H1 (cell line): ENCODE measurements at regions not wholly inside any gene's neighbourhood (a gene's known extent, or its start where the extent isn't known, plus 50 kb on each side); places are given as distances from the start of the nearest gene placed in this dataset.

Source experiments
- CTCF ChIP-seq, 3 experiments: IDR thresholded peaks; 1 replicate in 2 of 3; 2 replicates in 1 of 3; pipeline versions ENCODE4 v1.5.1 to v1.6.1; 2011; ENCODE audit warnings: low read length in 3 of 3, mild to moderate bottlenecking in 3 of 3, inconsistent platforms in 2 of 3, low read depth in 1 of 3, moderate library complexity in 1 of 3; ENCODE audit not compliant: insufficient read depth in 1 of 3; ENCODE audit errors: control extremely low read depth in 1 of 3
- EZH2 ChIP-seq: fragments of 200-600 bp; sonication (generic); IDR thresholded peaks from 2 replicates; pipeline ENCODE4 v1.7.1; 2012; ENCODE audit warnings: low read depth, mild to moderate bottlenecking, moderate library complexity, low read length, inconsistent platforms; ENCODE audit not compliant: severe bottlenecking
- GABPA ChIP-seq: IDR thresholded peaks from 2 replicates; pipeline ENCODE4 v1.6.1; 2011; ENCODE audit warnings: mild to moderate bottlenecking, low read length, moderate library complexity, borderline replicate concordance; ENCODE audit not compliant: insufficient read depth
- HDAC2 ChIP-seq, 2 experiments: fragments of 300-600 bp in 1 of 2; sonication (generic) in 1 of 2; IDR thresholded peaks; 2 replicates each; pipeline ENCODE4 v1.6.1; 2011 to 2012; ENCODE audit warnings: low read depth in 2 of 2, low read length in 2 of 2, mild to moderate bottlenecking in 2 of 2, moderate library complexity in 2 of 2, borderline replicate concordance in 1 of 2, inconsistent platforms in 1 of 2
- KDM1A ChIP-seq: fragments of 200-600, 300-600 bp; sonication (generic); IDR thresholded peaks from 2 replicates; pipeline ENCODE4 v1.7.1; 2016; ENCODE audit warnings: mild to moderate bottlenecking, low read length, borderline replicate concordance
- MAFK ChIP-seq: IDR thresholded peaks from 2 replicates; pipeline ENCODE4 v1.6.1; 2012; ENCODE audit warnings: low read depth, mild to moderate bottlenecking, improper control_type of control experiment, low read length
- NANOG ChIP-seq: IDR thresholded peaks from 2 replicates; pipeline ENCODE4 v1.6.1; 2011; ENCODE audit warnings: low read length, low read depth, mild to moderate bottlenecking, inconsistent platforms; ENCODE audit not compliant: insufficient read depth, poor library complexity, severe bottlenecking
- POLR2A ChIP-seq, 2 experiments: IDR thresholded peaks; 1 replicate in 1 of 2; 2 replicates in 1 of 2; pipeline ENCODE4 v1.6.1; 2011; ENCODE audit warnings: low read depth in 2 of 2, low read length in 2 of 2, mild to moderate bottlenecking in 2 of 2; ENCODE audit errors: control extremely low read depth in 1 of 2
- POLR2AphosphoS5 ChIP-seq: IDR thresholded peaks from 2 replicates; pipeline ENCODE4 v1.6.1; 2011; ENCODE audit warnings: low read depth, low read length
- RFX5 ChIP-seq: IDR thresholded peaks from 2 replicates; pipeline ENCODE4 v1.6.1; 2011; ENCODE audit warnings: low read depth, low read length, improper control_type of control experiment, borderline replicate concordance
- RNF2 ChIP-seq: fragments of 200-900, 300-1000 bp; sonication (generic); IDR thresholded peaks from 2 replicates; pipeline ENCODE4 v1.7.1; 2016; ENCODE audit warnings: borderline replicate concordance, low read depth, mild to moderate bottlenecking, antibody characterized with exemption, low read length; ENCODE audit not compliant: poor library complexity, severe bottlenecking; ENCODE audit errors: missing control alignments
- SIRT6 ChIP-seq: IDR thresholded peaks from one replicate; pipeline ENCODE4 v1.7.1; 2012; ENCODE audit warnings: low read length, inconsistent platforms
- YY1 ChIP-seq: IDR thresholded peaks from 2 replicates; pipeline ENCODE4 v1.6.1; 2011; ENCODE audit warnings: low read depth, mild to moderate bottlenecking, low read length
- ZNF274 ChIP-seq: IDR thresholded peaks from 2 replicates; pipeline ENCODE4 v1.7.0; 2012; ENCODE audit warnings: low read length, borderline replicate concordance; ENCODE audit errors: extremely low read depth

DNA sequence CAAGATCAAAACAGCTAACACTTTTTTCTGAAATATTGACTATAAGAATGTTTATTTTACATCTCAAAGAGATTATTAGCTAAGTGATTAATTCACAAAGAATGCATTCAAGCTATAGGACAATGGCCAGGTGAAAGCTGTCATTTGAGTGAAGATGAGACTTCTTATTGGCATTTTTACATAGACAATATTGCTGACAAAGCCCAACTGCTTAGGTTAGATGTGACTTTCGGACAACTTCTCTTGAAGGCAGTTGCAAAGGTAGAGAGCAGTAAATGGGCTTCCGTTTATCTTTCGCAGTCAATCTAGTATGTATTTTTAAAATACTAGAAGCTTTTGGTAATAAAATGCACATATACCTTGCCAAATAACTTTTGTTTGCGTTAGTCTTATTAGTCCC, 1041.3 kb downstream of the AMY1C start:
- TF ChIP-seq POLR2AphosphoS5 (no peak), POLR2A (IDR thresholded peaks at IDR 0.05; ENCODE audit: control extremely low read depth in 1 of 2, low read depth in 2 of 2, low read length in 2 of 2) (no peak), CTCF (IDR thresholded peaks at IDR 0.05; ENCODE audit: control extremely low read depth in 1 of 3, insufficient read depth in 1 of 3, low read depth in 1 of 3, low read length in 3 of 3) (no peak), YY1 (no peak), KDM1A (no peak), MAFK (no peak), HDAC2 (IDR thresholded peaks at IDR 0.05; ENCODE audit: borderline replicate concordance in 1 of 2, low read depth in 2 of 2, low read length in 2 of 2) (no peak), RNF2 (no peak), SIRT6 (no peak), ZNF274 (no peak), NANOG (no peak), EZH2 (no peak), RFX5 (no peak), GABPA (no peak)
